Liver (tissue), 7 donors: ENCODE measurements at regions not wholly inside any gene's neighbourhood (a gene's known extent, or its start where the extent isn't known, plus 50 kb on each side); places are given as distances from the start of the nearest gene placed in this dataset.
A peak's percentile ranks its signal among the peaks of the same experiment; 100 is the strongest.

Source experiments
- DNase-seq: peaks from one replicate; pipeline ENCODE4 v3.0.0-alpha.2; 2017; ENCODE audit warnings: low spot score
- H3K27ac ChIP-seq, 2 donors: one replicate each; pipeline ENCODE4 v1.7.0; 2013; ENCODE audit warnings: inconsistent platforms in 2 of 2, low read length in 2 of 2, control low read depth in 1 of 2, low read depth in 1 of 2, mild to moderate bottlenecking in 1 of 2
- H3K27me3 ChIP-seq, 4 donors: one replicate each; pipeline versions ENCODE4 v1.6.1 to v1.7.0; 2013; ENCODE audit warnings: low read length in 3 of 4, inconsistent platforms in 1 of 4, mild to moderate bottlenecking in 1 of 4, moderate library complexity in 1 of 4; ENCODE audit not compliant: control insufficient read depth in 4 of 4, insufficient read depth in 4 of 4
- H3K36me3 ChIP-seq, 4 donors: one replicate each; pipeline versions ENCODE4 v1.6.1 to v1.7.0; 2013; ENCODE audit warnings: low read length in 3 of 4, mild to moderate bottlenecking in 3 of 4, low read depth in 1 of 4, moderate library complexity in 1 of 4; ENCODE audit not compliant: control insufficient read depth in 4 of 4, insufficient read depth in 3 of 4
- H3K4me1 ChIP-seq, 4 donors: one replicate each; pipeline versions ENCODE4 v1.6.1 to v1.7.0; 2013; ENCODE audit warnings: low read length in 3 of 4, mild to moderate bottlenecking in 3 of 4, moderate library complexity in 1 of 4; ENCODE audit not compliant: control insufficient read depth in 4 of 4, insufficient read depth in 4 of 4
- H3K4me3 ChIP-seq, 3 donors: one replicate each; pipeline versions ENCODE4 v1.6.1 to v1.7.0; 2013; ENCODE audit warnings: low read length in 3 of 3, control low read depth in 1 of 3, low read depth in 1 of 3, mild to moderate bottlenecking in 1 of 3
- H3K9ac ChIP-seq, 2 donors: one replicate each; pipeline ENCODE4 v1.7.0; 2013; ENCODE audit warnings: low read length in 2 of 2, mild to moderate bottlenecking in 2 of 2, moderate library complexity in 2 of 2, control low read depth in 1 of 2, low read depth in 1 of 2
- H3K9me3 ChIP-seq, 4 donors: one replicate each; pipeline versions ENCODE4 v1.6.1 to v1.7.0; 2013; ENCODE audit warnings: low read length in 3 of 4; ENCODE audit not compliant: control insufficient read depth in 4 of 4
- ATF3 ChIP-seq: IDR thresholded peaks from 2 replicates; pipeline ENCODE4 v1.6.1; 2016; ENCODE audit warnings: antibody characterized with exemption
- CTCF ChIP-seq: fragments of 150-350 bp; IDR thresholded peaks from 2 replicates; pipeline ENCODE4 v1.5.1; 2017; ENCODE audit warnings: improper control_type of control experiment, low read depth, low read length; ENCODE audit not compliant: missing input control
- EGR1 ChIP-seq, 2 donors: IDR thresholded peaks; 2 replicates each; pipeline ENCODE4 v1.6.1; 2016 to 2018; ENCODE audit warnings: antibody characterized with exemption in 2 of 2, low read depth in 2 of 2
- FOXA1 ChIP-seq: IDR thresholded peaks from 2 replicates; pipeline ENCODE4 v1.6.1; 2016; ENCODE audit warnings: antibody characterized with exemption
- GABPA ChIP-seq, 2 donors: IDR thresholded peaks in 1 of 2; conservative IDR thresholded peaks in 1 of 2; 2 replicates each; pipeline ENCODE4 v1.6.1; 2016; ENCODE audit warnings: antibody characterized with exemption in 2 of 2, mild to moderate bottlenecking in 1 of 2, moderate library complexity in 1 of 2
- HNF4A ChIP-seq, 2 donors: conservative IDR thresholded peaks; 2 replicates each; pipeline ENCODE4 v1.6.1; 2016; ENCODE audit warnings: antibody characterized with exemption in 2 of 2, mild to moderate bottlenecking in 2 of 2
- JUND ChIP-seq, 2 donors: IDR thresholded peaks; 2 replicates each; pipeline ENCODE4 v1.6.1; 2016; ENCODE audit warnings: antibody characterized with exemption in 2 of 2
- NR2F2 ChIP-seq: IDR thresholded peaks from 2 replicates; pipeline ENCODE4 v1.6.1; 2016; ENCODE audit warnings: antibody characterized with exemption
- RAD21 ChIP-seq, 2 donors: IDR thresholded peaks; 2 replicates each; pipeline ENCODE4 v1.6.1; 2016; ENCODE audit warnings: antibody characterized with exemption in 2 of 2, mild to moderate bottlenecking in 2 of 2
- REST ChIP-seq: IDR thresholded peaks from 2 replicates; pipeline ENCODE4 v1.6.1; 2016; ENCODE audit warnings: antibody characterized with exemption, mild to moderate bottlenecking
- RXRA ChIP-seq, 2 donors: IDR thresholded peaks; 2 replicates each; pipeline ENCODE4 v1.6.1; 2017 to 2018; ENCODE audit warnings: antibody characterized with exemption in 2 of 2, mild to moderate bottlenecking in 1 of 2
- SP1 ChIP-seq: IDR thresholded peaks from 2 replicates; pipeline ENCODE4 v1.6.1; 2018; ENCODE audit warnings: antibody characterized with exemption, mild to moderate bottlenecking
- TAF1 ChIP-seq: conservative IDR thresholded peaks from 2 replicates; pipeline ENCODE4 v1.6.1; 2016; ENCODE audit warnings: antibody characterized with exemption, mild to moderate bottlenecking
- YY1 ChIP-seq: IDR thresholded peaks from 2 replicates; pipeline ENCODE4 v1.6.1; 2016; ENCODE audit warnings: antibody characterized with exemption, mild to moderate bottlenecking
- TF ChIP-seq, protein P1 (sequence below): IDR thresholded peaks from 2 replicates; pipeline ENCODE4 v1.6.1; 2016; ENCODE audit warnings: antibody characterized with exemption
- donor health status: healthy.
- donor health status: healthy.
- donor health status: healthy.
- donor health status: healthy.

GRCh38 chr1:78231894-78232293, 186.1 kb downstream of the GIPC2 start:
- no peak for TF ChIP-seq REST
- TF ChIP-seq YY1: no peak
- TF ChIP-seq RXRA (IDR thresholded peaks at IDR 0.05): no peak
- peak; percentile 34 to 64 for TF ChIP-seq RAD21 (IDR thresholded peaks at IDR 0.05)
- peak in 1 of 2 donors; percentile 17 for TF ChIP-seq HNF4A (conservative IDR thresholded peaks at IDR 0.05)
- no peak for TF ChIP-seq FOXA1
- no peak for TF ChIP-seq SP1
- Histone ChIP-seq H3K9ac (no peak overlapping the region), H3K27me3 (no peaks in the 10 kb centered on the region), H3K4me1 (peaks cover 7 to 21% (median 14%) of the 10 kb centered on the region in 4 donors), H3K36me3 (no peaks in the 10 kb centered on the region), H3K4me3 (no peak overlapping the region), H3K27ac (no peak overlapping the region), H3K9me3 (peaks cover 0 to 3% (median 0%) of the 10 kb centered on the region in 4 donors)
- DNase-seq: no peak

- DNase-seq: no peak
- Histone ChIP-seq H3K4me1 (peaks cover 5 to 22% (median 16%) of the 10 kb centered on the region in 4 donors), H3K4me3 (no peak overlapping the region), H3K27me3 (no peaks in the 10 kb centered on the region), H3K9ac (no peak overlapping the region), H3K9me3 (no peaks in the 10 kb centered on the region), H3K27ac (no peak overlapping the region), H3K36me3 (no peaks in the 10 kb centered on the region)
- TF ChIP-seq, protein P1, sequence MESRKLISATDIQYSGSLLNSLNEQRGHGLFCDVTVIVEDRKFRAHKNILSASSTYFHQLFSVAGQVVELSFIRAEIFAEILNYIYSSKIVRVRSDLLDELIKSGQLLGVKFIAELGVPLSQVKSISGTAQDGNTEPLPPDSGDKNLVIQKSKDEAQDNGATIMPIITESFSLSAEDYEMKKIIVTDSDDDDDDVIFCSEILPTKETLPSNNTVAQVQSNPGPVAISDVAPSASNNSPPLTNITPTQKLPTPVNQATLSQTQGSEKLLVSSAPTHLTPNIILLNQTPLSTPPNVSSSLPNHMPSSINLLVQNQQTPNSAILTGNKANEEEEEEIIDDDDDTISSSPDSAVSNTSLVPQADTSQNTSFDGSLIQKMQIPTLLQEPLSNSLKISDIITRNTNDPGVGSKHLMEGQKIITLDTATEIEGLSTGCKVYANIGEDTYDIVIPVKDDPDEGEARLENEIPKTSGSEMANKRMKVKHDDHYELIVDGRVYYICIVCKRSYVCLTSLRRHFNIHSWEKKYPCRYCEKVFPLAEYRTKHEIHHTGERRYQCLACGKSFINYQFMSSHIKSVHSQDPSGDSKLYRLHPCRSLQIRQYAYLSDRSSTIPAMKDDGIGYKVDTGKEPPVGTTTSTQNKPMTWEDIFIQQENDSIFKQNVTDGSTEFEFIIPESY: no peak
- TF ChIP-seq NR2F2 (no peak), ATF3 (no peak), JUND (IDR thresholded peaks at IDR 0.05) (no peak), GABPA (IDR thresholded peaks at IDR 0.05 in 1 of 2, conservative IDR thresholded peaks at IDR 0.05 in 1 of 2) (no peak), FOXA1 (no peak), EGR1 (IDR thresholded peaks at IDR 0.05; ENCODE audit: low read depth in 2 of 2) (no peak), HNF4A (conservative IDR thresholded peaks at IDR 0.05) (no peak), TAF1 (no peak), CTCF (no peak), SP1 (no peak)
Measured at GRCh38 chr1:78232630-78233029, 186.9 kb downstream of the GIPC2 start.
